Endodermal cell (in vitro differentiated cells): ENCODE measurements at regions not wholly inside any gene's neighbourhood (a gene's known extent, or its start where the extent isn't known, plus 50 kb on each side); places are given as distances from the start of the nearest gene placed in this dataset.

ENCODE experiments used
- DNase-seq: peaks from one replicate; pipeline ENCODE4 v3.0.0-alpha.2; 2017
- H3K27ac ChIP-seq: 2 replicates; pipeline ENCODE4 v1.5.1; 2013; ENCODE audit warnings: mild to moderate bottlenecking, low read depth, low read length, moderate library complexity
- H3K27me3 ChIP-seq: 2 replicates; pipeline ENCODE4 v1.6.1; 2013; ENCODE audit warnings: mild to moderate bottlenecking, low read length, moderate library complexity; ENCODE audit not compliant: insufficient read depth, control insufficient read depth, poor library complexity, severe bottlenecking
- H3K36me3 ChIP-seq: 2 replicates; pipeline ENCODE4 v1.7.0; 2013; ENCODE audit warnings: mild to moderate bottlenecking, low read length, moderate library complexity; ENCODE audit not compliant: control insufficient read depth, insufficient read depth
- H3K4me1 ChIP-seq: one replicate; pipeline ENCODE4 v1.7.0; 2013; ENCODE audit warnings: low read length; ENCODE audit not compliant: control insufficient read depth, insufficient read depth
- H3K4me3 ChIP-seq: 2 replicates; pipeline ENCODE4 v1.5.1; 2013; ENCODE audit warnings: mild to moderate bottlenecking, low read length, moderate library complexity
- H3K9ac ChIP-seq: 2 replicates; pipeline ENCODE4 v1.6.1; 2013; ENCODE audit warnings: mild to moderate bottlenecking, low read length, moderate library complexity; ENCODE audit not compliant: poor library complexity, severe bottlenecking; ENCODE audit errors: extremely low read depth
- H3K9me3 ChIP-seq: 2 replicates; pipeline ENCODE4 v1.6.1; 2013; ENCODE audit warnings: mild to moderate bottlenecking, low read length, moderate library complexity; ENCODE audit not compliant: control insufficient read depth
- H3K27ac Mint-ChIP-seq: 2 replicates; pipeline ENCODE4 v1.8.0; 2020; ENCODE audit warnings: mixed read lengths
- H3K27me3 Mint-ChIP-seq: 2 replicates; pipeline ENCODE4 v1.8.0; 2021; ENCODE audit warnings: mild to moderate bottlenecking, mixed read lengths; ENCODE audit not compliant: insufficient read depth
- H3K36me3 Mint-ChIP-seq: 2 replicates; pipeline ENCODE4 v1.8.0; 2020; ENCODE audit warnings: low read depth, mixed read lengths
- H3K4me1 Mint-ChIP-seq: 2 replicates; pipeline ENCODE4 v1.8.0; 2020; ENCODE audit warnings: mixed read lengths
- H3K4me3 Mint-ChIP-seq: 2 replicates; pipeline ENCODE4 v1.8.0; 2020; ENCODE audit warnings: mild to moderate bottlenecking, moderate library complexity, mixed read lengths
- H3K9me3 Mint-ChIP-seq: 2 replicates; pipeline ENCODE4 v1.8.0; 2020; ENCODE audit warnings: mild to moderate bottlenecking, mixed read lengths
- CTCF ChIP-seq: fragments of 200-600 bp; sonication (generic); conservative IDR thresholded peaks from 2 replicates; pipeline ENCODE4 v1.5.0; 2021; ENCODE audit warnings: antibody characterized with exemption, mild to moderate bottlenecking
- WGBS, 2 experiments: methylation state at CpG; one replicate each; pipeline versions ENCODE4 v1.1.5 to v1.1.7; 2013; ENCODE audit warnings: missing lambda C conversion rate in 2 of 2, mixed read lengths in 1 of 2; ENCODE audit not compliant: insufficient coverage in 1 of 2, insufficient read length in 1 of 2; 5-methylcytosine and 5-hydroxymethylcytosine counted together

- Histone ChIP-seq H3K36me3 (no peaks in the 10 kb centered on the region), H3K27me3 (no peaks in the 10 kb centered on the region), H3K9ac (no peak overlapping the region), H3K27ac (no peak overlapping the region), H3K9me3 (no peaks in the 10 kb centered on the region), H3K4me3 (no peak overlapping the region), H3K4me1 (no peaks in the 10 kb centered on the region)
- no peak overlapping the region for H3K27ac Mint-ChIP-seq
- H3K9me3 Mint-ChIP-seq, result no peaks in the 10 kb centered on the region
- DNase-seq, result peak; percentile 32
- H3K4me1 Mint-ChIP-seq, result no peaks in the 10 kb centered on the region
- 91% methylated on average over 10 to 17 of the region's 17 CpGs for WGBS, 2 experiments
- no peak overlapping the region for H3K4me3 Mint-ChIP-seq
- no peaks in the 10 kb centered on the region for H3K36me3 Mint-ChIP-seq
- TF ChIP-seq CTCF, result no peak
- no peaks in the 10 kb centered on the region for H3K27me3 Mint-ChIP-seq
Measured at GRCh38 chr5:2897276-2897961, 145.9 kb upstream of the IRX2 start.

GRCh38 chr5:2896371-2897275 lies 145.1 kb upstream of the IRX2 start:
- no peak for TF ChIP-seq CTCF
- 91 to 92% methylated on average over 14 to 29 of the region's 29 CpGs for WGBS, 2 experiments

GRCh38 chr5:2895876-2896275 lies 144.4 kb upstream of the IRX2 start:
- Histone ChIP-seq H3K27me3 (no peaks in the 10 kb centered on the region), H3K9me3 (no peaks in the 10 kb centered on the region), H3K9ac (no peak overlapping the region), H3K4me1 (no peaks in the 10 kb centered on the region), H3K4me3 (no peak overlapping the region), H3K36me3 (no peaks in the 10 kb centered on the region), H3K27ac (no peak overlapping the region)
- no peaks in the 10 kb centered on the region for H3K9me3 Mint-ChIP-seq
- DNase-seq, result peak; percentile 22
- H3K36me3 Mint-ChIP-seq, result no peaks in the 10 kb centered on the region
- 90% methylated on average over 6 of the region's 6 CpGs; no CpG with 5 or more reads in 1 of the 2 experiments for WGBS, 2 experiments
- H3K27ac Mint-ChIP-seq, result no peak overlapping the region
- no peak for TF ChIP-seq CTCF
- no peaks in the 10 kb centered on the region for H3K27me3 Mint-ChIP-seq
- no peak overlapping the region for H3K4me3 Mint-ChIP-seq
- no peaks in the 10 kb centered on the region for H3K4me1 Mint-ChIP-seq

More at GRCh38 chr5:2896371-2897275, 145.1 kb upstream of the IRX2 start:
- DNase-seq, result peak; percentile 52
- Histone ChIP-seq H3K27me3 (no peaks in the 10 kb centered on the region), H3K9me3 (no peaks in the 10 kb centered on the region), H3K27ac (no peak overlapping the region), H3K36me3 (no peaks in the 10 kb centered on the region), H3K4me1 (no peaks in the 10 kb centered on the region), H3K4me3 (no peak overlapping the region), H3K9ac (no peak overlapping the region)
- Mint-ChIP-seq H3K27ac (no peak overlapping the region), H3K36me3 (no peaks in the 10 kb centered on the region), H3K4me3 (no peak overlapping the region), H3K27me3 (no peaks in the 10 kb centered on the region), H3K4me1 (no peaks in the 10 kb centered on the region), H3K9me3 (no peaks in the 10 kb centered on the region)
